HG03342 (cell line): ENCODE measurements at regions not wholly inside any gene's neighbourhood (a gene's known extent, or its start where the extent isn't known, plus 50 kb on each side); places are given as distances from the start of the nearest gene placed in this dataset.
"Not testable (repeated sequence)": the region's sequence is repeated elsewhere in the genome, so short reads cannot be mapped to it uniquely, and the experiment has no call there.

ENCODE experiments used
- ATAC-seq: cut with Tn5 transposase; IDR thresholded peaks from one replicate; pipeline ENCODE4 v1.9.1; 2021; ENCODE audit warnings: mild to moderate bottlenecking, moderate library complexity; ENCODE audit not compliant: unreplicated experiment

DNA sequence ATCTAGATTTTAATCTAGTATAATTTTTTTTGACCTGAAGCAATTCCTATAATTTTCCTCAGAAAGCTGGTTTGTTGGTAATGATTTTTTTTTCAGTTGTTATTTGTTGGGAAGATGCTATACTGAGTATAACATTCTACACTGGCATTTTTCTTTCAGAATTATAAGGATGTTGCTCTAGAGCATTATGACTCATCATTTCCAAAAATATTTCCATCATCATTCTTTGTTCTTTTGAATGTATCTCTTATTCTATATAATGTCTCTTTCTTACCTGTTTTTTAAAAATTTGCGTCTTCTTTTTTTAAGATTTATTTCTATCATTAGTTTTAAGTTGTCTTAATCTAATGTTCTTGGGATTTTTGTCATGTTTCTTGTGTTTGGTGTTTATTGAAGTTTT is 356.5 kb upstream of the KCND2 start:
- ATAC-seq: no peak

DNA sequence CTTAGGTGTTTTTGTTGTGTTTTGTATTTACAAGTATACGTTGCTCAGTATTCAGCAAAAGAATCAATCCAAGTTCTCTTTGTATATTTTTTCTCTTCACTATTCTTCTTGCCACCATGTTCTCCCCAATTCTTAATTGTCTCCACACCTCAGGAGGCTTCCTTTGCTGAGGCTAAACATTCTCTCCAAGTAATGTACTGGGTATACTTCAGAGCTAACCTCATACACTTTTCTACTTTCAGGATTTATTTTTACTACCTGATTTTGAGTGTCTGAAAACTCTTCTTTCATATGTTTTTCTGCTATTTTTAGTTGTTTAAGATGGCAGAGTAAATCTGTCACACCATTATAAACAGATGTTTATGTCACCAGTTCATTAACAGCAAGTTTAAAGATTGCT is 354.8 kb upstream of the KCND2 start:
- ATAC-seq: no peak

DNA sequence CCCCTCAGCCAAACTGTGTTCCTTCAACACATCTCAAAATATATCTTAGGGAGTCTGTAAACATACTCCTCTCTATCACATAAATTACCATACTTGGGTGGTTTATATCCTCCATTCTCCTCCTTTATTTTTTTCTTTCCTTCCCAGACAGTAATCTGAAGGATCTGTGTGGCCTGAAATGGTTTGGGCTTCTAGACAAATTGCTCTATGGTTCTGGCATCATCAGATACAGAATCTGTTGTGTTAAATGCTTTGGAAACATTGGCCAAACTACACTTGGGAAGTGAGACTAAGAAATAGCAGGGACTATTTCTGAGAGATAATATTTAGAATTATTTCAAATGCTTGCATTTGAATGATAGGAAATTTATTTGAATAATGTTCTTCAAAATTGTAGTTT is 353.0 kb upstream of the KCND2 start:
- no peak for ATAC-seq

DNA sequence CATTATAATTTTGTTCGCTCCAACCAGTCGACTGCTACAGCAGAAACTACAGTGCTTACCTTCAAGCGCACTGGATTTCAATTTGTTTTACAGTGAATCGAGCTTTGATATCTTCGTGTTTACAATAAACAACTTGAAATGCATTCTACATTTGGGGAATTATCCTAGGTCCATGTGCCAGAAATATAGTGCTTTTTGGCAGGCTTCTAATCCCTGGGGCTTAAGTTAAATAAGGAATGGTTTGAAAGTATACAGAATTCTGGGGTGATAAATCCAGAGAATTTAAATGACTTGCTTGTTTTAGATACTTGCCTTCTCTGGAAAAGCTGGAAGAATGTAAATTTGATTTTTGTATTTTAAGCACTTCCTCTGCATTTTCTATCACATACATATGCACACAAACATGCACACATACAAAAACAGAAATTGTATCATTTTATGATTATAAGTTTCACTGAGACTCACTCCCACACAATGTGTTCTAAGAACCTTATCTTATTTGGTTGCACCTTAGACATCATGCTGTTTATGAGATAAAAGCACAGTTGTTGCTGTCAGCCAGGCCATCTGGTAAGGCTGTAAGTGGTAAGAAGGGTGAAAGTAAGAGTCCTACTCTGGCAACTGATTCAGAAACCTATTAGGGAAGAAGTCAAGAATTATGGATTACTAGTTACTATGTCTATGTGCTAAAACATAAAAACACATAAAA is 347.2 kb upstream of the KCND2 start:
- no peak for ATAC-seq

DNA sequence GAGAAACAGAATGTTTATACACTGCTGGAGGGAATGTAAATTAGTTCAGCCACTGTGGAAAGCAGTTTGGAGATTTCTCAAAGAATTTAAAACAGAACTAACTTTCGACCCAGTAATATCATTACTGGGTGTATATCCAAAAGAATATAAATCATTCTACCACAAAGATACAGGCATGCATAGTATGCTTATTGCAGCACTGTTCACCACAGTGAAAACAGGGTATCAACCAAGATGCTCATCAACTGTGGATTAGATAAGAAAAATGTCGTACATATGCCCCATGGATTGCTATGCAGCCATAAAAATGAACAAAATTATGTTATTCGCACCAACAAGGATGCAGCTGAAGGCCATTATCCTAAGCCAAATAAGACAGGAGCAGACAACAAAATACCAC is 343.1 kb upstream of the KCND2 start:
- ATAC-seq: no peak

DNA sequence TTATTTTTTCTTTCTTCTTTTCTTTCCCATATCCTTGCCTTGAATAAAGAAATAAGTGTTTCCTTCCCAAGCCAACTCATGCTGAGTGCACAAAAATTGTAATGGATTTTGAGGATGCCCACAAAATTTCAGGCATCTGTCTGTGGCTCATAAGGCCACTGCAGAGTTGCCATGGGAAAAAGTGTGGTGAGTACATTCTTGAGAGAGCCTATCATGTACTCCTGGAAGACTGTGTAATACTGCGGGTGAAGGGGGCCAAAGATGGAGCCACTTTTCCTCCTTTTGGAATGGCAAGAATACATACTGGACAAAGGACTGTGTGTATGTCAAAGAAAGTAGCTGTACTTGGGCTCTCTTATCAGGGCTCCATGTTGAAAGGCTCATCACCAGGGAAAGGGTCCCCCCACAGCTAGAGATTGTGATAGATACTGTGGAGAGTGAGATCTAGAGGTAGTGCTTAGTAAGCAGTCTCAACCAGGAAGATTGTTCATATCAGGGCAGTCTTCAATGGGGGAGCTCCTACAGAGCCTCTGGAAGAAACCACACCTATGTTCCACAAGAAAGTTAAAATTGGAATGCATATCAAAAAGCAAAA is 341.6 kb upstream of the KCND2 start:
- no peak for ATAC-seq

DNA sequence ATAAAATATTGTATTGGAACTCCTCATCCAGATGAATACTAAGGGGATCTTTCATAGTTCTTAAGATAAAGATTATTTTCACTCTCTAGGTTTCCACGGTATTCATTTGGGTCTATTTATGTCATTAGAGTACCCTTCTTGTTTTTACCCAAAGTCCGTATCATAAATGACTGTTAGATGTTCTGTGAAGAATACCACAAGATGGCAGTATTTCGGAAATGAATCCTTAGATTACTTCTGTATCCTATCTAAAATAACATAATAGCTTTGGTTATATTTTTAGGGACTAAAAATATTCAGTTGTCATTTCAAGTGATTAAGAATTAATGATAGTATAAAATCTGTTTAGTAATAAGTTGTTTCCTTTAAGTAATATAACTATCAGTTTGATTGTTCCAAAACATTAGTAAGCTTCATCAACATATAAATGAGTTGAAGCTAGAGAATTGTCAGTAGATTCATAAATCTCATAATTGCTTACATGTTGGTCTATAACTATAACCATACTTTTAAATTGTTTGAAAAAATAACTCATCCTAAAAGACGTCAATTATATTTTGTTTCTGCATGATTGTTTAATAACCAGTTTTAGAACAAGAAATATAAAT is 337.5 kb upstream of the KCND2 start:
- ATAC-seq: peak; percentile 72

DNA sequence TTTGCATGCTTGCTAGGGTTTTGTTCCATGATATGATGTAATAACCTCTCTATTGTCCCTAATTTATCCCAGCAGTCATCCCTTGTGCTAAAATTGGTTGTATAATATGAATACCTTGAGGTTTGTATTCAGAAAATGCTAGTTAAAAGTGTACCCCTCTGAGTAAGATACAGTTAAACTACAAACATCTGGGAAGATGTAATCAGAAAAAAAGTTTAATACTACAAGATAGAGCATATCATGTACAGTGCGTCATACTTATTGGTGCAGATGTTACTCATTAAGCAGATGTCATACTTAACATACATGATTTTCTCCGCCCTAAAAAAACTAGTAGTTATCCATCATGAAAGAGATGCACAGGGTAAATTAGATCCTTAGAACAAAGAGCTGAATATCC is 336.1 kb upstream of the KCND2 start:
- no peak for ATAC-seq

DNA sequence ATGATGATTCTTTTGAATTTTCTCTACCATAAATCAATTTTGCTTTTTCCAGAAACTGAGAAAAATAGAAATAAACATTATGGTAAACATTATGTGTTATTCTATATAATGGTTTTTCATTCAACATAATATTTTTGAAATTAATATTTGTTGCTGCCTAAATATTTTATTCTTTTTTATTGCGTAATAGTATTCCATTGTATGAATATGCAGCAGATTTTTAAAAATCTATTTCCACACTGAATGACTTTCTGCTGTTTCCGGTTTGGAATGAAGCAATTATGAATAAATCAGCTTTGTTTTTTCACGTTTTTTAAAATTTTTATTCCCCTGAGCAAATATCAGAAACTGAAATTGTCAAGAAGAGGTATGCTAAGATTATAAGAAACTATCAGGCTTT is 335.2 kb upstream of the KCND2 start:
- no peak for ATAC-seq

DNA sequence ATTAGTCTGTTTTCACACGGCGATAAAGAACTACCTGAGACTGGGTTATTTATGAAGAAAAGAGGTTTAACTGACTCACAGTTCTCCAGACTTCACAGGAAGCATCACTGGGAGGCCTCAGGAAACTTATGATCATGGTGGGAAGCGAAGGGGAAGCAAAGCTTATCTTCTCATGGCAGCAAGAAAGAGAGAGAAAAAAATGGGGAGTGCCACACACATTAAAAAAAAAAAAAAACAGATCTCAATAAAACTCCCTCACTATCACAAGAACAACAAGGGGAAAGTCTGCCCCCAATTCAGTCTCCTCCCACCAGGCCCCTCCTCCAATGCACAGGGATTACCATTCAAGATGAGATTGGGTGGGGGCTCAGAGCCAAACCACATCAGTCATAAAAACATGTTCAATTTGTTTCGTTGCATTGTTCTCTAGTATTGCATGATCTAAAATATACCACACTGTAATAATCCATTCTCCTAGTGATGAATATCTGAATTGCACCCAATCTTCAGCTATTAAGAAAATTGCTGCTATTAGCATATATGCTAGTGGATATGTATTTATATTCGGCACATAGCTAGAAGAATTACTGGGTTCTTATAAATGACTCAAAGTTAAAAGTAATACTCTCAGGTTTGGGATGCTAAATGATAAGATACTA is 328.9 kb upstream of the KCND2 start:
- no peak for ATAC-seq

DNA sequence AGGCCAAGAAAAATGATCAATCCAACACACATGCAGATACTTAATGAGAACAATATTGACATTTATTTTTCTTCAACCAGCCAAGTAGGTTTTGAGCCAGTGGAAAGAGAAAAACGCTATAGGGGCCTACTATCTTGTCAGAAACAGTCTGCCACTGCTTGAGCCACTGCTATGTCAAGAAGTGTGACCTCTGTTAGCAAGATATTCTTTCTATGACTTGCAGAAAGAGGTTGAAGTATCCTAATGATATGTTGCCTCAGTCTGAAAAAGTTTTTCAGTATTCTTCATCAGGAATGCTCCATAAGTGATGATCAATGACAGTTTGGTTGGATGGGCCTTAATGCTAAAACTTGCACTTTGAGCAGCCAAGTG is 328.4 kb upstream of the KCND2 start:
- ATAC-seq: no peak

DNA sequence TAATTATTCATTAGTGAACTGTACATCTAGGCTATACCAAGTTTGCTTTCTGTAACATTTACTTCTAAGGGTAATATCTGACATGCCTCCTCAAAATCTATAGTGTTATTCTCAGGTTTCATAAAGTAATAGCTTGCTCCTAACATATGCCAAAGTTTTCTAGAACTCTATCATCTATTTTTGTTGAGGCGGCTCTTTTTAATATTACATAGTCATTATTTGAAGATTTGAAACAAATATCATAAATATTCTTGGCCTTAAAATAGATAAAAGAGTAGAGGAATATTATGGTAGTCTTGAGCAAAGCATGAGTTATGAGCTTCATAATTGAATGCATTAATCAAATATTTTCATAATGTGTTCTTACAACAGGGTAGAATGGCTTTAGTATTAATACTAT is 327.2 kb upstream of the KCND2 start:
- no peak for ATAC-seq

DNA sequence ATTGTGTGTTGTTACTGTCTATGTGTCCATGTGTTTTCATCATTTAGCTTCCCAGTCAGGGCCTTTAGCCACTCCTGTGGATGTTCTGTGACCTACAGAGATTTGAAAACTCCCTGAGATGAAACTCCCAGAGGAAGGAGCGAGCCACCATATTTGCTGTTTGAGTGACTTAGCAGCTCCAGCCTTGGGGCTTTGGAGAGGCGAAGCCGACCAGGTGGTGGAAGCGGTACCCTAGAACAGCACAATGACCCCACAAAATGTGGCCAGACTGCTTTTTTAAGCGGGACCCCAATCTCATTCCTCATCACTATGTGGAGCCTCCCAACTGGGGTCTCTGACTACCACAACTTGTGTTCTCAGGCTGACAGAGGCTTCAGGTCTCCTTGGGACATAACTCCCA is 323.9 kb upstream of the KCND2 start:
- ATAC-seq: no peak

DNA sequence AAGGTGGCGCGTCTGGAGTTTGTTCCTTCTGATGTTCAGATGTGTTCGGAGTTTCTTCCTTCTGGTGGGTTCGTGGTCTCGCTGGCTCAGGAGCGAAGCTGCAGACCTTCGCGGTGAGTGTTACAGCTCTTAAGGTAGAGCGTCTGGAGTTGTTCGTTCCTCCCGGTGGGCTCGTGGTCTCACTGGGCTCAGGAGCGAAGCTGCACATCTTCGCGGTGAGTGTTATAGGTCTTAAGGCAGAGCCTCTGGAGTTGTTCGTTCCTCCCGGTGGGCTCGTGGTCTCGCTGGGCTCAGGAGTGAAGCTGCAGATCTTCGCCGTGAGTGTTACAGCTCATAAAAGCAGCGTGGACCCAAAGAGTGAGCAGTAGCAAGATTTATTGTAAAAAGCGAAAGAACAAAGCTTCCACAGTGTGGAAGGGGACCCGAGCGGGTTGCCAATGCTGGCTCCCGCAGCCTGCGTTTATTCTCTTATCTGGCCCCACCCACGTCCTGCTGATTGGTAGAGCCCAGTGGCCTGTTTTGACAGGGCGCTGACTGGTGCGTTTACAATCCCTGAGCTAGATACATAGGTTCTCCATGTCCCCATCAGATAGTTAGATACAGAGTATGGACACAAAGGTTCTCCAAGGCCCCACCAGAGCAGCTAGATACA is 322.5 kb upstream of the KCND2 start:
- not testable (repeated sequence) for ATAC-seq

DNA sequence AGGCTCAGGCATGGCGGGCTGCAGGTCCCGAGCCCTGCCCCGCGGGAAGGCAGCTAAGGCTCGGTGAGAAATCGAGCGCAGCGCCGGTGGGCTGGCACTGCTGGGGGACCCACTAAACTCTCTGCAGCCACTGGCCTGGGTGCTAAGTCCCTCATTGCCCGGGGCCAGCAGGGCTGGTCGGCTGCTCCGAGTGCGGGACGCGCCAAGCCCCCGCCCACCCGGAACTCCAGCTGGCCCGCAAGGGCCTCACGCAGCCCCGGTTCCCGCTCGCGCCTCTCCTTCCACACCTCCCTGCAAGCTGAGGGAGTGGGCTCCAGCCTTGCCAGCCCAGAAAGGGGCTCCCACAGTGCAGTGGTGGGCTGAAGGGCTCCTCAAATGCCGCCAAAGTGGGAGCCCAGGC is 321.4 kb upstream of the KCND2 start:
- not testable (repeated sequence) for ATAC-seq

DNA sequence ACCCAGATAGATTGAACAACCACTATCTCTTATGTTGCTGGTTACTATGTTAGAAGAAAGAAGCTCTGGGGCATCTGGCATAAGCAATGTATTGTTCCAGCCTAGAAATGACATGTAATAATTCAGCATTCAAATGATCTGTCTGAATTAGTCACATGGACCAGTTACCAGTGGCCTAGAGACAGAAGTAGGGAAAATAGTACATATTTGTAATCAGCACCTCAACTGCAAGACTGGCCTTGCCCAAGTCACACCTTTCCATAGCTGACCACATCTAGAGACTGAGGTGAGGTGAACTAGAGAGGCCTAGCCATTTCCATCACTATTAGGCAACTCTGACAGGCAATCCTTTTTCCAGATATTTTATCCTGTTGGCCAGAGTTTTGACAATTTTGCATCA is 315.6 kb upstream of the KCND2 start:
- ATAC-seq: no peak

DNA sequence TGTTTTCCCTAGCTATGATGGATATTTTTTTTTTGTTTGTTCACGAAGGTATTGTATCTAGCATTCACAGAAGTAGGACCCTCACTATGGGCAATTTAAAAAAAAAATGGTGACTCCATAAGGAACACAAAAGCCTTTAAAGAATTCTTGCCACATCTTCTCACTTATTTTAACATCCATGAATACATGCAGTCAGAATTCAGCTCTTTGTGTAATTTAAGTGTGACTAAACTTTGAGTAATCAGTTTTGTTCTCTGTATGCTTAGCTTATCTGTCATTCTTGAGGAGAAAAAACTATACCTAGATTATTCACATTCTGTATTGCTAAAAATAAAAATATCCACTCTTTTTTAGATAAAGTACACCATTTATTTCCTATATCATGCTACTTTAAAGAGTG is 313.2 kb upstream of the KCND2 start:
- no peak for ATAC-seq

DNA sequence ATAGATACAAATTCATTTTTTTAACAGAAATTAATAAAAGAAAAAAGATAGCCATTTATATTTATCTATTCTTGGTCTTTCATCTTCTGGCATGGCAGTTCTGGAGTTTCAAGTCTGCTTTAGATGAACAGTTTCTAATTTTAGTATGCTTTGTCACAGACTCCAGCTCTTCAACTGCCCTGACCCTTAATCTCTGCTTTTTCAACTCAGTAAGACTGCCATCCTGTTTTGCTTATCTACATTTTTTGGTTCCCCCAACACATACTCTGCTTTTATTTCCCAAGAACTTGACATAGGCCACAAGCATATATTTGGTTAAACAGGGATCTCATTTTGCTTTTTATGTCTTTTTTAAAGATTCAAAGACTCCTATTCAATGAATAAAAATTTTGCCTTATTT is 309.3 kb upstream of the KCND2 start:
- no peak for ATAC-seq

DNA sequence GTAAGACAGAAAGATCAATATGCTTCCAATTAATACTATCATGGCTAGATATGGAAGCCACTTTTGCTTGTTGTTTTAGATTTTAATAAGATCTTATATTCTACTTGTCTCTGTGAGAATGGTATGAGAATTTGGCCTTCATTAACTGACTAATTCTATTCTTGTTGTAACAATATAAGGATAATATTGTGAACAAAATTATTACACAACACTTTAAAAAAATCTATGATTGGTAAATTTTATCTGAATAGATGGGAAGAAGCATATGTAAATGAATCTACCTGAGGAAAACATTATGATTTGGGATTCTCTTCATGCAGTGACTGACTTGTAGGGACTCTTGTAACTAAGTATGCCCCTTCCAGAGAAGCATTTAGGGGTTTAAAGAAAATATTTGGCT is 308.9 kb upstream of the KCND2 start:
- no peak for ATAC-seq

DNA sequence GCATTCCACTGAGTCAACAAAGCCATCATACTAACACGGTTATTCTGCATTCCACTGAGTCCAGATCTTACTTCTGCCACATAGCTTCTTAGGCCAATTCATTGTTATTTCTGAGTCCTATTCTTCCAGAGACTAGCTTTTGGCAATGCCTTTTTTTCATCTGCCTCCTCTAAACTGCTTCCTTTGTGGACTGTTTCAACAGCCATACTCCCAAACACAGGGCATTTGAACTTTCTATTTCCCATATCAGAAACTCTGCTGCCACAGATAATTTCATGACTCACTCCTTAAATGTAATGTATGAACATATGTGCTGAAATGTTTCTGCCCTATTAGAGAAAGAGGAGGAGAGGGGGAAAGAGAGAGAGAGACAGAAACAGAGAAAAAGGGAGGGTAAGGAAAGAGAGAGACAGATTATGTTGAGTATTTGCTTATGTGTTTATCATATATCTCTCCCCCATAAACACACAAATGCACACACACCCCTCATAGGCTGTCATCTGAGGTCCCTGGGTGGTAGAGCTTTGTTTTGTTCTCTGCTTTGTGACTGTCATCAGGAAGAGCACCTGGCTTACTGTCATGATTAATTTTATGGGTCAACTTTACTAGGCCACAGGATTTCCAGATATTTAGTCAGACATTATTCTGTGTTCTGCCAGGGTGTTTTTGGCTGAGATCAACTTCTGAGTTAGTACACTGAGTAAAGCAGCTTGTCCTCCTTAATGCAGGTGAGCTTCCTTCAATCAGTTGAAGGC is 308.0 kb upstream of the KCND2 start:
- ATAC-seq: no peak

DNA sequence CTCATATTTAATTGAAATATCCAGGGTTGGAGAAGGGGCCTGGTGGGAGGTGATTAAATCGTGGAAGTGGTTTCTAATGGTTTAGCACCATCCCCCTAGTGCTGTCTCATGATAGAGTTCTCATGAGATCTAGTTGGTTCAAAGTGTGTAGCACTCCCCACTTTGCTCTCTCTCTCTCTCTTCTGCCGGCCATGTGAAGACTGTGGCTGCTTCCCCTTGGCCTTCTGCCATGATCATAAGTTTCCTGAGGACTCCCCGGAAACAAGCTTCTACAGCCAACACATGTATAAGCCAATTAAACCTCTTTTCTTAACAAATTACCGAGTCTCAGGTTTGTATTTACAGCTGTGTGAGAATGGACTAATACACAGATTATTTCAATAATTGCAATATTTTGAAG is 305.8 kb upstream of the KCND2 start:
- no peak for ATAC-seq
